ENCODE measurements at regions not wholly inside any gene's neighbourhood (a gene's known extent, or its start where the extent isn't known, plus 50 kb on each side); places are given as distances from the start of the nearest gene placed in this dataset.

DNA sequence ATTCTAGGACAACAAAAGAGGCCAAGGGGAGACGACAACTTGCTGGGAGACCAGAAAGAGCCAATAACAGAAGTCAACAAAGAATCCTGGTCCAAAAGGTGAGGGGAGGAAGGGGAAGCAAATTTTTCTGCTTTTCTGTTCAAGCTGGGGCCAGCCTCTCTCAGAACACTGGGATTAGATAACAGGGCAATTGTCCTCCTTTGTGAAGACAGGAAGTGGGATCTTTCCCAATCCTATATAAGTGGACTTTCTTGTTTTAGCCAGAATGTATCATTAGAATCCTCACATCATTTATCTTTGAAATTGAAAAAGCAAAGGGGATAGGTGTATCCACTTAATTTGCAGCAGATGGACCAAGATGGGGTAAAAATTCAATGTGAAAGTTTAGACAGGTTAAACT is 101.2 kb upstream of the COL21A1 start:
- no peak for DNase-seq (ENCODE audit: low spot score)
- Histone ChIP-seq H3K27ac (no peak overlapping the region), H3K4me3 (no peak overlapping the region)
- TF ChIP-seq, protein P1, sequence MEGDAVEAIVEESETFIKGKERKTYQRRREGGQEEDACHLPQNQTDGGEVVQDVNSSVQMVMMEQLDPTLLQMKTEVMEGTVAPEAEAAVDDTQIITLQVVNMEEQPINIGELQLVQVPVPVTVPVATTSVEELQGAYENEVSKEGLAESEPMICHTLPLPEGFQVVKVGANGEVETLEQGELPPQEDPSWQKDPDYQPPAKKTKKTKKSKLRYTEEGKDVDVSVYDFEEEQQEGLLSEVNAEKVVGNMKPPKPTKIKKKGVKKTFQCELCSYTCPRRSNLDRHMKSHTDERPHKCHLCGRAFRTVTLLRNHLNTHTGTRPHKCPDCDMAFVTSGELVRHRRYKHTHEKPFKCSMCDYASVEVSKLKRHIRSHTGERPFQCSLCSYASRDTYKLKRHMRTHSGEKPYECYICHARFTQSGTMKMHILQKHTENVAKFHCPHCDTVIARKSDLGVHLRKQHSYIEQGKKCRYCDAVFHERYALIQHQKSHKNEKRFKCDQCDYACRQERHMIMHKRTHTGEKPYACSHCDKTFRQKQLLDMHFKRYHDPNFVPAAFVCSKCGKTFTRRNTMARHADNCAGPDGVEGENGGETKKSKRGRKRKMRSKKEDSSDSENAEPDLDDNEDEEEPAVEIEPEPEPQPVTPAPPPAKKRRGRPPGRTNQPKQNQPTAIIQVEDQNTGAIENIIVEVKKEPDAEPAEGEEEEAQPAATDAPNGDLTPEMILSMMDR (IDR thresholded peaks at IDR 0.05) = no peak

DNA sequence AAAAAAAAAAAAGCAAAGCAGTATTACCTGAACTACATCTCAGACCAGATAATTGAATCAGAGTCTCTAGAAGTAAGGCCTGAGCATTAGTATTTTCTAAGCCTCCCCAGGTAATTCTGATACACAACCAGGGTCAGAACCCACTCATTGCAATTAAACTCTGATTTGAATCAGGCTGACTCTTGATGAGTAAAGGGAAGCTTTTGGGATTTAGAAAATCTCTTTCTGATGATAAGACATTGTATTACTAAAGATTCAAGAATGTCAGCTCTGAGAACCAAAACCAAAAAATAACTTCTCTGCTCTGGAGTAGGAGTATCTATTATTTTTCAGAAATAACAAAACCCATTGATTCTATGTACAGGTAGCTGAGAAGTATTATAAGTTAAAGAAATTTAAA is 100.1 kb upstream of the COL21A1 start:
- TF ChIP-seq, protein P1 (IDR thresholded peaks at IDR 0.05) = no peak
- DNase-seq (ENCODE audit: low spot score) = no peak
- no peak overlapping the region for H3K27ac ChIP-seq

DNA sequence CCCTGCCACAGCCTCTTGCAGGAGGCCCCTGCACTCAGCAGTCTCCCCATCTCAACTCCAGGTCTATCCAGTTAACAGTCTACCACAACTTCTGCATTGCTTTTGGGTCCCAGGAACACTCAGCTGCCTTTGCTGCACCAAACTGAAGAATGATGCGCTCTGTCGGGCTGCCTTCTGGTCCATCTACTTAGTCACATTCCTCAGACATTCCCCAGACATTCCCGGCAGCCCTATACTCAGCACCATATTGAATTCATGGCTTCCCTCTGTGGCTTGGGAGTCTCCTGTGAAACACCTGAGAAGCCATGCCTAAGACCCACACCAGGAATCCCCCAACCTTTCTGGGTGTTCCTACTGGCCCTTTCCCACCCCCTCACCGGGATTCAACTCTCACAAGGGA is 99.6 kb upstream of the COL21A1 start:
- Histone ChIP-seq H3K4me3 (no peak overlapping the region), H3K27ac (no peak overlapping the region)
- DNase-seq (ENCODE audit: low spot score) = no peak
- TF ChIP-seq, protein P1 (IDR thresholded peaks at IDR 0.05) = no peak

More for the DNA sequence above, 100.1 kb upstream of the COL21A1 start:
- no peak overlapping the region for H3K4me3 ChIP-seq

DNA sequence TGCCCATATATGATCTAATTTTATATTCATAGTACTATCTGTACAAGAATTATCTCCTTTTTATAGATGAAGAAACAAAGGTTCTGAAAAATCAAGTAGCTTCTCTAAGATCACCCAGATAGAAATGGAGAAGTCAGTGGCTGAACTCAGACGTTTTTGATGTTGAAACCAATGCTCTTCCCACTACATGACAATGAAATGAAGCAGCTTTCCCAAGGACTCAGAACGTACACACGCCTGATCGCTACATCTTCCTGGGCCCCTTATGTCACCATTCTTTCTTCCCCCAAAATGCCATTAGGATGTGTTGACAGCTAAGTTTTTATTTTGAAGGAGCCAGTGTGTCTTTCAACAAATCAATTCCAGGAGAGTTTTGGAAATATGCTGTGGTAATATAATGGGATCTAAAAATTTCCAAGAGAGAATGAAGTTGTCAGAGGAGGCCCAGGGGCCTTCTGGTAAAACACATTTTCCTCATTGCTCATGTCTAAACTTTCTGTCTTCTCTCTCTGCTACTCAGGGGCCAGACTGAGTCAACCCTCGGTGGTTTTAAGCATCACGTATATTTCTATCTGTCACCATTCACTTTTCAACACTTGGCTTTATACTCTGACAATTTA is 98.1 kb upstream of the COL21A1 start:
- no peak overlapping the region for H3K4me3 ChIP-seq
- no peak overlapping the region for H3K27ac ChIP-seq
- TF ChIP-seq, protein P1 (IDR thresholded peaks at IDR 0.05) = no peak
- DNase-seq (ENCODE audit: low spot score) = no peak

DNA sequence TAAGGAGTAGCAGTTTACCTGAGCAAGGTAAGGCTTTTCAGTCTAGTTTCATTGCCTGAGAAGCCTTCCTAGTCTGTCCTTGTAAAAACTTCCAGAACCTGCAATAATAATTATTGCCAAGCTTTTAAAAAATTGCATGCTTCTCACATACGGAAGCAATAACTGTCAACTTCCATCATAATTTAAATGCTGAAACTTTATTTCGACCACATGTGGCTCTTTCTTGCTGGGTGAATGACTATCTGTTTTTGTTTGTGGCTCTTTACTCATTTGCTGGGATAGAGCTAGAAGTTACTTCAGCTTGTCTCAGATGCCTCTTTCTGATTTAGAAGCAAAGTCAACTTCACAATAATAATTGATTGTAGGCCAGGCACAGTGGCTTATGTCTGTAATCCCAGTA is 95.9 kb upstream of the COL21A1 start:
- Histone ChIP-seq H3K4me3 (no peak overlapping the region), H3K27ac (no peak overlapping the region)
- no peak for DNase-seq (ENCODE audit: low spot score)
- TF ChIP-seq, protein P1 (IDR thresholded peaks at IDR 0.05) = no peak

DNA sequence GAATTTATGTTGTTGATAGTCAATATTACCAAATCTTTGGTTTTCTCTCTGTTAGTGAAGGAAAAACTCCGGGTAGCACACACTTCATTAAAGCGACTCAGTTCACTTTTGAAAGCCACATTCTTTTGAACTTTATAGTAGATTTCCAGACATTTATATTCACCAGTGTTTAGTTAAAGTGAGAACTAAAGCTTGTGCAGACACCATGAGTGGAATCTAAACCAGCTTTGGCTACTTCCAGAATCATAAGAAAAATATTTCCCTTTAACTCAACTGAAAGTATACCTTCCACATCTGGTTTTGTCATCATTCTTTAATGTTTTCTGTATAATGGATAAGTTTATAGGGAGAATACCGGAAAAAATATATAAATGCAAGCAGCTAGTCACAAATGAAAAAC is 92.1 kb upstream of the COL21A1 start:
- TF ChIP-seq, protein P1 (IDR thresholded peaks at IDR 0.05) = no peak
- H3K4me3 ChIP-seq = no peak overlapping the region
- no peak overlapping the region for H3K27ac ChIP-seq
- no peak for DNase-seq (ENCODE audit: low spot score)

DNA sequence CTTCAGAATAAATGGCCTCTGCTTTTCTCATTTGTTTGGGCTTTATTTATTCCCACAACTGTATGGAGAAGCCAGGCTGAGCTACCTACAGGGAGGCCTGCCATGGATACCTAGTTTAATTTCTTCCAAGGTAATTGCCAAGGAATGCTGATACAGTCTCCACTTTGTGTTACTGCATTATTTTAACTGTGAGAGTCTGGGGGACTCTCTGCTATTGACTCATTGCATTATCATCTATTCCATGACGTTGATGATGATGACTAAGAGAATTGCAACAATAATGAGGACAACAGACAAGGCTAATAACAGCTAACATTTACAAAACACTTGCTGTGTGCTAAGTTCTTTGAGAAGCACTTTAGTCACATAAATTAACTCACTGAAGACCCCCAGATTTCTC is 88.3 kb upstream of the COL21A1 start:
- DNase-seq (ENCODE audit: low spot score) = no peak
- no peak overlapping the region for H3K4me3 ChIP-seq
- H3K27ac ChIP-seq = no peak overlapping the region
- TF ChIP-seq, protein P1 (IDR thresholded peaks at IDR 0.05) = no peak
